Skeletal muscle tissue (tissue), 3 donors: ENCODE measurements at regions not wholly inside any gene's neighbourhood (a gene's known extent, or its start where the extent isn't known, plus 50 kb on each side); places are given as distances from the start of the nearest gene placed in this dataset.

ENCODE experiments used
- H3K27ac ChIP-seq: one replicate; pipeline ENCODE4 v1.7.0; 2013; ENCODE audit warnings: mild to moderate bottlenecking, low read depth, low read length, inconsistent platforms
- H3K27me3 ChIP-seq, 3 donors: one replicate each; pipeline ENCODE4 v1.7.0; 2013; ENCODE audit warnings: low read length in 3 of 3; ENCODE audit not compliant: control insufficient read depth in 3 of 3, insufficient read depth in 3 of 3
- H3K36me3 ChIP-seq, 3 donors: one replicate each; pipeline ENCODE4 v1.7.0; 2013; ENCODE audit warnings: low read length in 3 of 3; ENCODE audit not compliant: control insufficient read depth in 3 of 3, insufficient read depth in 3 of 3
- H3K4me1 ChIP-seq, 3 donors: one replicate each; pipeline ENCODE4 v1.7.0; 2013; ENCODE audit warnings: low read length in 3 of 3, mild to moderate bottlenecking in 3 of 3; ENCODE audit not compliant: control insufficient read depth in 3 of 3, insufficient read depth in 3 of 3
- H3K4me3 ChIP-seq, 3 donors: one replicate each; pipeline ENCODE4 v1.7.0; 2013; ENCODE audit warnings: low read length in 3 of 3
- H3K9ac ChIP-seq, 3 donors: one replicate each; pipeline ENCODE4 v1.7.0; 2013; ENCODE audit warnings: low read length in 3 of 3, mild to moderate bottlenecking in 3 of 3, moderate library complexity in 2 of 3, low read depth in 1 of 3
- H3K9me3 ChIP-seq, 3 donors: one replicate each; pipeline ENCODE4 v1.7.0; 2013; ENCODE audit warnings: low read length in 3 of 3; ENCODE audit not compliant: control insufficient read depth in 3 of 3
- donor health status: Osteomylitis.

DNA sequence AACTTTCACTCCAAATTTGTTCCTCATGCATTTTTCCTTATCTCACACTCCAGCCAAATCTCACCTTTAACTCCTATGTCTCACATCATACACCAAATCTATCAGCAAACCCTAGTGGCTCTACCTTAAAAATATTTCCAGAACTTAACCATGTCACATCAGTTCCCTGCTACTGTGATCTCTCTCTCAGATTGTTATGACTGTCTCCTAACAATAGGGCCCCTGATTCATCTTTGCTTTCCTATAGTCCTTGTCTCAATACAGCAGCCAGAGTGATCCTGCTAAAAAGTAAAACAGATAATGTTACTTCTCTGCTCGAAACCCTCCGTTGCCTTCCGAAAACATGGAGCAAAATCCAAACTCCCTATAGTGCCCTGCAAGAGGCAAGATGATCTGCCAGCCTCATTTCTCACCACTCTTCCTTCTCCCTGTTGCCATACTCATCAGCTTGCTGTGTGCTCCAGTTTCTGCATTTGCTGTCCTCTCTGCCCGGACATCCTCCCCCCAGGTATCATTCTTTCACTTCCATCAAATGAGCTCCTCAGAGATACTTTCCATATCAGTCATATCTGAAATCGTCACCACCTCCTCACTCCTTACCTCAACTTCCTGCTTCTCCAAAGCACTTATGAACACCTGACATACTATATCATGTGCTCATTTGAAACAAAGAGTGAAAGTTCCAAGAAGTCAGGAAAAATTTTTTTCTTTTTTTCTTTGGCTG, 293.4 kb upstream of the NR3C2 start:
- Histone ChIP-seq H3K9me3 (peaks cover 0 to 2% (median 0%) of the 10 kb centered on the region in 3 donors), H3K4me3 (no peak overlapping the region), H3K4me1 (no peaks in the 10 kb centered on the region), H3K9ac (no peak overlapping the region), H3K36me3 (no peaks in the 10 kb centered on the region), H3K27me3 (no peaks in the 10 kb centered on the region), H3K27ac (no peak overlapping the region)

DNA sequence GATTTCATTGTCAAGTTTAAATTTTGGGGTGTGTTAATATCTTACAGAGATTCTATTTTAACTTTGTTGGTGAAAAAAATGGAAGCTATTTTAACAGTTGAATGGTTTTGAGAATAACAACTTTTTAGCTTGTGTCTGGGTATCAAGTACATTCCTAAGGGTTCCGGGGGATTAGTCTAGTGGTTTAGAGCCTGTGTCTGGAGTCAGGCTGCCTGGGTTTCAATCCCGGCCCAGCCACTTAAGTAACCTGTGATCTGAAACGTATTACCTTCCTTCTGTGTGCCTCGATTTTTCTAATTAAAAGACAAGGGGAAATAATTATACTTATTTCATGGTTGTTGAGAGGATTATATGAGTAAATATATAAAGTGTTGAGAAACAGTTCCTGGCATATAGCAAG, 288.6 kb upstream of the NR3C2 start:
- H3K36me3 ChIP-seq = no peaks in the 10 kb centered on the region

DNA sequence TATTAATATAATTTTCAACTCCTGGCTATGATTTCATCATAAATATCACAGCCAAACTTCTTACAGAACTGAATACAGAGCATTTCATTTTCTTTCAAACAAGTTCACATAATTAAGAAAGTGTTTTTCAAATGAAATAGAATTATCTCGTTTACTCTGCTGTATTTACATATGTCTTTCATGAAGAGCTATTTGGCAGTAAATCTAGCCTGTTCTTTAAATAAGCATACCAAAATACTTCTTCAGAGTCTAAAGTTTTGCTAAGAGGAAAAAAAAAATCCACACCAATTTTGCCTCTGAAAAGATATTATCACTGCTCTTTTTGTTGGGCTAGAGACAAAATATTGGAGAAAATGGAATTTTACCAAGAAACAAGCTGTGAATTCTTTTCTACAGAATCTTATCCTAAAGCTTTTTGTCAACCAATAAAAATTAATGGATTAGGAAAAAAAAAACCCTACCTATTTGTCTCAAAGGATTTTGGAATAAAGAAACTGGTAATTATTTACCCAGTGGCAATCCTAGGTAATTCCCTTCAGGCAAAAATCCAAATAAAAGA, 287.9 kb upstream of the NR3C2 start:
- no peak overlapping the region for H3K9ac ChIP-seq
- H3K4me1 ChIP-seq = no peaks in the 10 kb centered on the region
- H3K9me3 ChIP-seq = peaks cover 0 to 2% (median 0%) of the 10 kb centered on the region in 3 donors
- no peak overlapping the region for H3K4me3 ChIP-seq
- H3K27ac ChIP-seq = no peak overlapping the region
- no peaks in the 10 kb centered on the region for H3K36me3 ChIP-seq
- no peaks in the 10 kb centered on the region for H3K27me3 ChIP-seq

More for the DNA sequence above, 288.6 kb upstream of the NR3C2 start:
- H3K4me1 ChIP-seq = no peaks in the 10 kb centered on the region
- no peaks in the 10 kb centered on the region for H3K27me3 ChIP-seq
- H3K4me3 ChIP-seq = no peak overlapping the region
- H3K27ac ChIP-seq = no peak overlapping the region
- H3K9ac ChIP-seq = no peak overlapping the region
- peaks cover 0 to 2% (median 0%) of the 10 kb centered on the region in 3 donors for H3K9me3 ChIP-seq

DNA sequence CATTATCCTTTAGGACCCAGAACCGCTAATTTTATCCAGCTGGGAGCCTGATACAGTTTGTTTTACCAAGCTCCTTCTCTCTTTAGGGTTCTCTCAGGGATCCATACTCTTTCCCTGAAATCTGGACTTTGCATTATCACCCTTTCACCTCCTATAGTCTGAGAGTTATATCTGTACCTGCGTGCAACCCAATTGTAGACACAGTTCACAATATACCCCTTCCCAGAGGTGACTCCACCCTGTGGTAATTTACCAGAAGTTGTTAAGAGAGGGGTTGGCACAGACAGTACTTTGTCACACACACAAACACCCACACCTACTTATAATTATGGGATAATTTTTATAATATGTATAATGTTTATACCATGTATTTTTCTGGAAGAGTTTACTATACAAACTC, 275.8 kb upstream of the NR3C2 start:
- H3K9ac ChIP-seq = no peak overlapping the region
- no peak overlapping the region for H3K27ac ChIP-seq
- H3K4me3 ChIP-seq = no peak overlapping the region
- no peaks in the 10 kb centered on the region for H3K9me3 ChIP-seq
- H3K27me3 ChIP-seq = no peaks in the 10 kb centered on the region
- no peaks in the 10 kb centered on the region for H3K36me3 ChIP-seq
- no peaks in the 10 kb centered on the region for H3K4me1 ChIP-seq

DNA sequence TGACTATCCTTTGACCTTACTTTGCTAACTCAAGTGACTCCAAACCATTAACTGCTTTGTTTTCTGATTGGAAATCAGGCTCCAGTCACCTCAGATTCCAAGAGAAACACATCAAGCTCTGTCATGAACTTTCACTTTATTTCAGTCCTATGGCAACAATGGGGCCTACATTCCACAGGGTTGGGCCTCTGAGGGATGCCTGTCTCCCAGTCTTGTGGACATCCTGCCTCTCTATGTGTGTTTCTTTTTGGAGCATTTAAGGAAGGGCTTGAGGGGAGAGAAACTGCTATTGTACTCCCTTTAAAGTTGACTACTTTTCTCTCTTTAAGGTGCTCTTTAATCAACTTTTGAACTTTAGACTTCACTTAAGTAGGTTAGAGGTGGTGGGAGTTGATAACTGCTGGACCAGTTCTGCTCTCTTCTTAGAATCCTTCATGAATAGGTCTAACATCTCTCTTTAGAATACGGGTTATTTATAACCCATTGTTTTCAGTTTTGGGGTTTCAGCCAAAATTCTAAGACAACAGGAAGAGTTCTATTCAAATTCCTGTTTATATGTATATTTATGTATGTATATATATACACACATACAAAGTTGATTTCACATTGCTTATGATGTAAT, 274.3 kb upstream of the NR3C2 start:
- no peaks in the 10 kb centered on the region for H3K4me1 ChIP-seq
- no peak overlapping the region for H3K9ac ChIP-seq
- no peaks in the 10 kb centered on the region for H3K27me3 ChIP-seq
- H3K9me3 ChIP-seq = no peaks in the 10 kb centered on the region
- H3K4me3 ChIP-seq = no peak overlapping the region
- H3K36me3 ChIP-seq = no peaks in the 10 kb centered on the region
- no peak overlapping the region for H3K27ac ChIP-seq

DNA sequence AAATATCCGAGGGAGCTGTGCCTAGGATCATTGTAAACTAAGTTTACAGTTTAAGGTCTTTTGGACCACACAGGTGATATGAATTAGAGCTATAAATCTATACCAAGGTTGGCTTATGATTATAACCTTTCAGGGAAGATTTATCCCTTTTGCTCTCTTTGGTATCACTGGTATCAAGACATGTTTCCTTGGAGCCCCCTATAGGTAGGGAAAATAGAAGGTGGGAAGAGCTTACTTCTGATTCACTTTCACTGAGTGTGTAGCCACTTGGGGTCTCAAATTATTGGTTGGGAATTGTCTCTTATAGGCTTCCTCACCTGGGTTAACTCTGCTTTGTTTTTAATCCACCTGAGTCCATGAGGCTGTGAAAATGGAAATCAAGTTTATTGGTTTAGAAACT, 262.1 kb upstream of the NR3C2 start:
- H3K9ac ChIP-seq = no peak overlapping the region
- no peaks in the 10 kb centered on the region for H3K9me3 ChIP-seq
- no peaks in the 10 kb centered on the region for H3K27me3 ChIP-seq
- no peaks in the 10 kb centered on the region for H3K36me3 ChIP-seq
- H3K4me3 ChIP-seq = no peak overlapping the region
- H3K27ac ChIP-seq = no peak overlapping the region
- no peaks in the 10 kb centered on the region for H3K4me1 ChIP-seq

DNA sequence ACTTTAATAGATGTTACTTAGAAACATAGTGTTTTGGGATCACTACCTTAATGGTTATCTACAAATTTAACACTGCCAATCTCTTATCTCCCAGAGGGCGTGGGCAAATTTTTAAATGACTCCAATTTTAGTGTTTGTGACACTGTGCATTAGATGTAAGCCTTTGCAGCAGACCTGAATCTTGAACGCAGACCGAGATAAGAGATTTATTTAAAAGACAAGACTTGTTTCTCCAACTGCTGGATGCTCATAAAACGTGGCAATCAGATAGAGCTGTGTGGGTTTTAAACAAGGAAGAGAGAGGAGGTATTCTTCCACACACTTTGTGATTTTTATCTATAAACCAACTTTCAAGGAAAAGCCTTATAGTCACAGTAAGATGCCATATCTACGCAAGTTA, 252.5 kb upstream of the NR3C2 start:
- no peaks in the 10 kb centered on the region for H3K27me3 ChIP-seq
- no peak overlapping the region for H3K27ac ChIP-seq
- H3K9ac ChIP-seq = no peak overlapping the region
- H3K9me3 ChIP-seq = no peaks in the 10 kb centered on the region
- H3K36me3 ChIP-seq = no peaks in the 10 kb centered on the region
- H3K4me3 ChIP-seq = no peak overlapping the region
- H3K4me1 ChIP-seq = no peaks in the 10 kb centered on the region

DNA sequence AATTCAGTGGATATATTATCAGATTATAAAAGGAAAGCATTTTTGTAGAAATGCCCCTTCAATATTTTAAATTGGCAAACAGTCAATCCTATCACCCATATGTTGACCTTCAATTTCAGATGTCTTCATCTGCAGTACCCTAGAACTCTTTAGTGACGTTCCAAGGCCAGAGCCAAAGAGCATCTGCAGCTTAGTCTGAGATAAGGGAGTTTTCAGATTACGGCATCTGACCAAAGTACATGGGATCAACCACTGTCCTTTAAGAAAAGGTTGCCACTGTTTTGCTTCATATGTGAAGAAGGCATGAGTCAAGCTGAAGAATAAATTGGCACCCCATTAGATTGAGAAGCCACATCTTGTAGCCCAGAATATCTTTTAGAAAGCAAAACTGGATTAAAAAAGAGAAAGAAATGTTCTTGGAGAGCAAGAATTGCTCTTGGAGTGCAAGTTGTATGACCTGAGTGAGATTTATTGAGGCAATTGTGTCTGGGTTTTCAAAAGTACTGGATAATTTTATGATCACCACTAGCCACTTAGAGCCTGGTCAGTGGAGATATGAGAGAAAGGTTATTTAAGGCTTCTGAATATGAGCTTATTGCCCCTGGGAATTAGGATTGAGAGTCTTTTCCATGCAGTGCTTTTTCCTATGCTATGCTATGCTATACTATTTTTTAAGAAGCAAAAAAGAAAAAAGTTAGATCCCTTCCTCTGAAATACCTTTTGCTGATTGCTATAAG, 251.9 kb upstream of the NR3C2 start:
- H3K4me3 ChIP-seq = no peak overlapping the region
- H3K4me1 ChIP-seq = no peaks in the 10 kb centered on the region
- H3K27me3 ChIP-seq = no peaks in the 10 kb centered on the region
- no peak overlapping the region for H3K9ac ChIP-seq
- no peaks in the 10 kb centered on the region for H3K36me3 ChIP-seq
- H3K27ac ChIP-seq = no peak overlapping the region
- H3K9me3 ChIP-seq = no peaks in the 10 kb centered on the region

DNA sequence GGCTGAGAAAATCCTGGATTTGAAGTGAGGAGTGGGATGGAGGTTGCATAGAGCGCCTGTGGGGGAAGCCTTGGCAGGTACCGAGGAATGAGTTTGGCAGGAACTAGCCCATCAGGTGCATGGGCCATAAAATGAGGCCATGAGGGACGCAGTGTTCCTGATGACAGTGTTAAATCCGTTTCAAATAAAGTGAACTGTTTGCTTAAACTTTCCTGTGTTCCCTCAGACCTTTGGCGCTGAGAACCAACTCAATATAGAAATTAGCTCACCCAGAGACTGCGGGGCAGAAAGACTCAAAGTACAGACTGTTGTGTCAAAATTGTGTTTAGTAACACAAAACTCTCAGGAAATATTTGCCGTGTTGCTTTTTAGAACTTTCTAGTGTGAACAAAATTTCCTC, 250.0 kb upstream of the NR3C2 start:
- H3K9ac ChIP-seq = no peak overlapping the region
- H3K27me3 ChIP-seq = no peaks in the 10 kb centered on the region
- no peak overlapping the region for H3K4me3 ChIP-seq
- H3K9me3 ChIP-seq = no peaks in the 10 kb centered on the region
- no peak overlapping the region for H3K27ac ChIP-seq
- no peaks in the 10 kb centered on the region for H3K36me3 ChIP-seq
- H3K4me1 ChIP-seq = no peaks in the 10 kb centered on the region

DNA sequence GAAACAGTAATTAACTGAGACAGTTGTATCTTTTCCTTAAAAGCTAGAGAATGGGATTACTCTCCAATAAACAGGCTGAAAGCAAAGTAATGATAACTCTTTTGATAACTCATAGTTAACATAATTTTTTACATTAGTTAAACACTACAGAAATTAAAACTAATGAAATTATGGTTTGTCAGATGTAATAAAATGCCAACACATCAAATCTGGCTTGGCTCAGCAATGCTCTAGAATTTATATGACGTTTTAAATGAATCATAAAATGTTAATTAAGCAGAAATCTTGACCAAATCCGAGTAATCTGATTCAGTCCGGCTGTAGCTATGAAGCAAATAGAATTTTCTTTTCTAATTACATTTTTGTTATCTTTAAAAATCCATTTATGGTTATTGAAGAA, 244.2 kb upstream of the NR3C2 start:
- Histone ChIP-seq H3K27ac (no peak overlapping the region), H3K9ac (no peak overlapping the region), H3K36me3 (no peaks in the 10 kb centered on the region), H3K4me3 (no peak overlapping the region), H3K9me3 (no peaks in the 10 kb centered on the region), H3K4me1 (no peaks in the 10 kb centered on the region), H3K27me3 (no peaks in the 10 kb centered on the region)
